H1 (cell line): ENCODE measurements at regions not wholly inside any gene's neighbourhood (a gene's known extent, or its start where the extent isn't known, plus 50 kb on each side); places are given as distances from the start of the nearest gene placed in this dataset.

Experiments used
- CTCF ChIA-PET: fragments of 300-600 bp; sonication (Branson Sonifier 250); formaldehyde crosslinking; loops from one replicate; lab custom pipeline; 2021; ENCODE audit not compliant: partially characterized antibody; lab: Charles Lee
- POLR2A ChIA-PET: fragments of 300-600 bp; sonication (Branson Sonifier 250); formaldehyde crosslinking; loops from one replicate; lab custom pipeline; 2021; ENCODE audit warnings: inconsistent platforms; ENCODE audit not compliant: partially characterized antibody; lab: Charles Lee
- DNase-seq, 2 experiments: peaks; one replicate each; pipeline versions ENCODE4 v3.0.0 to v3.0.0-alpha.2; 2010 to 2022; ENCODE audit warnings: low spot score in 2 of 2, low read depth in 1 of 2, mixed read lengths in 1 of 2
- FAIRE-seq: peaks from 2 replicates; lab custom pipeline; 2011; peaks lifted over from hg19 to GRCh38; lab: Jason Lieb, UNC
- H2AFZ ChIP-seq: 2 replicates; pipeline ENCODE4 v1.8.1; 2012; ENCODE audit warnings: low read length, inconsistent platforms
- H2AK5ac ChIP-seq: 2 replicates; pipeline ENCODE4 v1.6.1; 2013; ENCODE audit warnings: low read depth, low read length
- H2BK120ac ChIP-seq: replicated peaks from 2 replicates; pipeline ENCODE3; 2013; ENCODE audit warnings: low read depth, low read length, inconsistent platforms
- H2BK12ac ChIP-seq: 2 replicates; pipeline ENCODE4 v1.6.1; 2013; ENCODE audit warnings: low read depth, low read length
- H2BK15ac ChIP-seq: 2 replicates; pipeline ENCODE4 v1.6.1; 2013; ENCODE audit warnings: low read length
- H2BK20ac ChIP-seq: 2 replicates; pipeline ENCODE4 v1.6.1; 2013; ENCODE audit warnings: low read length
- H2BK5ac ChIP-seq: 2 replicates; pipeline ENCODE4 v1.6.1; 2013; ENCODE audit warnings: low read depth, low read length
- H3K14ac ChIP-seq: 2 replicates; pipeline ENCODE4 v1.6.1; 2013; ENCODE audit warnings: inconsistent platforms; ENCODE audit not compliant: insufficient read length
- H3K18ac ChIP-seq: 2 replicates; pipeline ENCODE4 v1.6.1; 2013; ENCODE audit warnings: low read length; ENCODE audit errors: extremely low read depth
- H3K23ac ChIP-seq: 2 replicates; pipeline ENCODE4 v1.6.1; 2013; ENCODE audit warnings: inconsistent platforms; ENCODE audit not compliant: insufficient read length
- H3K23me2 ChIP-seq: 2 replicates; pipeline ENCODE4 v1.6.1; 2013; ENCODE audit warnings: low read depth, low read length
- H3K27ac ChIP-seq: 2 replicates; pipeline ENCODE4 v1.6.1; 2011; ENCODE audit warnings: low read depth, low read length, inconsistent platforms
- H3K27me3 ChIP-seq, 4 experiments: replicated peaks in 1 of 4; 1 replicate in 1 of 4; 2 replicates in 3 of 4; pipeline versions ENCODE4 v1.6.1 to v1.8.1; 2011 to 2013; ENCODE audit warnings: low read length in 3 of 4, mild to moderate bottlenecking in 3 of 4, inconsistent platforms in 2 of 4, mixed read lengths in 2 of 4, moderate library complexity in 1 of 4; ENCODE audit not compliant: control insufficient read depth in 3 of 4, insufficient read depth in 3 of 4; ENCODE audit errors: extremely low read depth in 1 of 4
- H3K36me3 ChIP-seq, 4 experiments: 2 replicates each; pipeline versions ENCODE4 v1.6.1 to v1.8.1; 2011 to 2013; ENCODE audit warnings: mild to moderate bottlenecking in 4 of 4, low read length in 3 of 4, moderate library complexity in 2 of 4, control low read depth in 1 of 4, inconsistent platforms in 1 of 4; ENCODE audit not compliant: insufficient read depth in 4 of 4, control insufficient read depth in 2 of 4
- H3K4ac ChIP-seq: replicated peaks from 2 replicates; pipeline ENCODE3; 2013; ENCODE audit warnings: low read length, low read depth, mixed read lengths, inconsistent platforms; ENCODE audit not compliant: insufficient read length
- H3K4me1 ChIP-seq, 4 experiments: replicated peaks in 1 of 4; 1 replicate in 1 of 4; 2 replicates in 3 of 4; pipeline versions ENCODE4 v1.6.1 to v1.8.1; 2011 to 2013; ENCODE audit warnings: low read length in 3 of 4, inconsistent platforms in 2 of 4, mixed read lengths in 1 of 4; ENCODE audit not compliant: insufficient read depth in 4 of 4, control insufficient read depth in 3 of 4
- H3K4me2 ChIP-seq, 2 experiments: 2 replicates each; pipeline versions ENCODE4 v1.6.1 to v1.8.1; 2011 to 2013; ENCODE audit warnings: low read depth in 2 of 2, low read length in 2 of 2, control low read depth in 1 of 2, inconsistent platforms in 1 of 2, mild to moderate bottlenecking in 1 of 2; ENCODE audit not compliant: insufficient read depth in 1 of 2
- H3K4me3 ChIP-seq, 4 experiments: fragments of 200-600, 300-600 bp in 1 of 4; sonication (generic), shearing (Covaris generic), sonication (Bioruptor Twin) in 1 of 4; 2 replicates each; pipeline versions ENCODE4 v1.5.1 to v1.8.1; 2011 to 2016; ENCODE audit warnings: low read length in 4 of 4, low read depth in 3 of 4, control low read depth in 2 of 4, inconsistent platforms in 2 of 4, mild to moderate bottlenecking in 2 of 4, mixed read lengths in 1 of 4, moderate library complexity in 1 of 4; ENCODE audit not compliant: insufficient read depth in 2 of 4; ENCODE audit errors: extremely low read depth in 1 of 4
- H3K56ac ChIP-seq: replicated peaks from 2 replicates; pipeline ENCODE3; 2013; ENCODE audit warnings: low read depth, mild to moderate bottlenecking, mixed read lengths, low read length, inconsistent platforms; ENCODE audit not compliant: insufficient read length
- H3K79me1 ChIP-seq: 2 replicates; pipeline ENCODE4 v1.6.1; 2013; ENCODE audit warnings: low read depth, low read length, control low read depth
- H3K79me2 ChIP-seq, 2 experiments: 2 replicates each; pipeline versions ENCODE4 v1.6.1 to v1.8.1; 2012 to 2013; ENCODE audit warnings: low read length in 2 of 2, mild to moderate bottlenecking in 2 of 2, inconsistent platforms in 1 of 2; ENCODE audit not compliant: insufficient read depth in 2 of 2, control insufficient read depth in 1 of 2
- H3K9ac ChIP-seq, 4 experiments: replicated peaks in 1 of 4; 1 replicate in 1 of 4; 2 replicates in 3 of 4; pipeline versions ENCODE4 v1.6.1 to v1.8.1; 2011 to 2013; ENCODE audit warnings: low read depth in 3 of 4, low read length in 3 of 4, control low read depth in 2 of 4, mild to moderate bottlenecking in 2 of 4, moderate library complexity in 2 of 4, inconsistent platforms in 1 of 4; ENCODE audit errors: extremely low read depth in 1 of 4
- H3K9me3 ChIP-seq, 2 experiments: 2 replicates each; pipeline versions ENCODE4 v1.6.1 to v1.8.1; 2012 to 2013; ENCODE audit warnings: mild to moderate bottlenecking in 2 of 2, moderate library complexity in 2 of 2, control low read depth in 1 of 2, inconsistent platforms in 1 of 2, low read depth in 1 of 2, low read length in 1 of 2, mixed read lengths in 1 of 2; ENCODE audit not compliant: insufficient read depth in 2 of 2
- H4K20me1 ChIP-seq, 2 experiments: replicated peaks in 1 of 2; 2 replicates each; pipeline versions ENCODE3 to v1.8.1; 2011 to 2013; ENCODE audit warnings: inconsistent platforms in 2 of 2, low read length in 2 of 2, mild to moderate bottlenecking in 1 of 2; ENCODE audit not compliant: insufficient read depth in 2 of 2, control insufficient read depth in 1 of 2
- H4K5ac ChIP-seq: 2 replicates; pipeline ENCODE4 v1.6.1; 2013; ENCODE audit warnings: low read length, low read depth, mixed read lengths, inconsistent platforms; ENCODE audit not compliant: insufficient read length
- H4K8ac ChIP-seq: 2 replicates; pipeline ENCODE4 v1.8.0; 2013; ENCODE audit warnings: mild to moderate bottlenecking, moderate library complexity, low read length, inconsistent platforms; ENCODE audit not compliant: insufficient read depth; ENCODE audit errors: extremely low read depth
- H4K91ac ChIP-seq: replicated peaks from 2 replicates; pipeline ENCODE3; 2013; ENCODE audit warnings: low read length, mixed read lengths, inconsistent platforms; ENCODE audit not compliant: insufficient read length
- ATF2 ChIP-seq: IDR thresholded peaks from 2 replicates; pipeline ENCODE4 v1.6.1; 2012; ENCODE audit warnings: low read length, inconsistent platforms
- CBX5 ChIP-seq: fragments of 300-800, 300-1000 bp; sonication (generic); IDR thresholded peaks from 2 replicates; pipeline ENCODE4 v1.7.1; 2016; ENCODE audit warnings: antibody characterized with exemption, low read length, low read depth
- POLR2A ChIP-seq, 2 experiments: IDR thresholded peaks; 1 replicate in 1 of 2; 2 replicates in 1 of 2; pipeline ENCODE4 v1.6.1; 2011; ENCODE audit warnings: low read depth in 2 of 2, low read length in 2 of 2, mild to moderate bottlenecking in 2 of 2; ENCODE audit errors: control extremely low read depth in 1 of 2
- POLR2AphosphoS5 ChIP-seq: IDR thresholded peaks from 2 replicates; pipeline ENCODE4 v1.6.1; 2011; ENCODE audit warnings: low read depth, low read length
- SP2 ChIP-seq: IDR thresholded peaks from 2 replicates; pipeline ENCODE4 v1.6.1; 2012; ENCODE audit warnings: mild to moderate bottlenecking, low read length, inconsistent platforms
- TCF12 ChIP-seq: IDR thresholded peaks from 2 replicates; pipeline ENCODE4 v1.6.1; 2011; ENCODE audit warnings: low read depth, mild to moderate bottlenecking, low read length
- WGBS, 2 experiments: shearing (Covaris generic) in 1 of 2; methylation state at CpG; one replicate each; pipeline versions ENCODE4 v1.1.6 to v1.1.7; 2013 to 2015; ENCODE audit warnings: low lambda C conversion rate in 2 of 2, mixed read lengths in 2 of 2, inconsistent platforms in 1 of 2, low coverage in 1 of 2, missing lambda C conversion rate in 1 of 2; ENCODE audit not compliant: insufficient replicate concordance in 2 of 2, insufficient coverage in 1 of 2, insufficient read length in 1 of 2; ENCODE audit errors: extremely low coverage in 1 of 2, missing lambda C conversion rate in 1 of 2; 5-methylcytosine and 5-hydroxymethylcytosine counted together

- ChIA-PET CTCF (interaction anchor here (0.5 kb wide), 1 partner anchor 10 kb away, joined by 4 read pairs; no protein-coding TSS in a partner anchor), POLR2A (no interaction called here)
- Histone ChIP-seq H3K4me1 (no peaks in the 10 kb centered on the region), H2BK5ac (no peak overlapping the region), H3K27me3 (no peaks in the 10 kb centered on the region), H2BK12ac (no peak overlapping the region), H3K14ac (no peak overlapping the region), H4K20me1 (no peaks in the 10 kb centered on the region), H3K79me2 (no peaks in the 10 kb centered on the region), H4K5ac (no peak overlapping the region), H2AFZ (no peak overlapping the region), H3K9ac (no peak overlapping the region), H3K23ac (no peak overlapping the region), H3K18ac (no peak overlapping the region), H3K36me3 (no peaks in the 10 kb centered on the region), H2BK15ac (no peak overlapping the region), H3K23me2 (no peaks in the 10 kb centered on the region), H3K56ac (no peak overlapping the region), H3K9me3 (no peaks in the 10 kb centered on the region), H3K4ac (no peak overlapping the region), H4K8ac (no peak overlapping the region), H2BK20ac (no peak overlapping the region), H2BK120ac (no peak overlapping the region), H2AK5ac (no peak overlapping the region), H3K4me2 (no peak overlapping the region), H3K79me1 (no peaks in the 10 kb centered on the region), H3K27ac (no peak overlapping the region), H3K4me3 (no peak overlapping the region), H4K91ac (no peak overlapping the region)
- DNase-seq (no peak), FAIRE-seq (no peak)
- WGBS, 2 experiments, result 92% methylated on average over 4 of the region's 4 CpGs; no CpG with 5 or more reads in 1 of the 2 experiments
- no peak for TF ChIP-seq SP2
- no peak for TF ChIP-seq POLR2AphosphoS5
- TF ChIP-seq CBX5, result no peak
- TF ChIP-seq POLR2A (IDR thresholded peaks at IDR 0.05; ENCODE audit: control extremely low read depth in 1 of 2, low read depth in 2 of 2, low read length in 2 of 2), result no peak
- TF ChIP-seq ATF2, result no peak
- no peak for TF ChIP-seq TCF12
Measured at GRCh38 chr5:122723606-122724352, 51.1 kb upstream of the SNX2 start.
